ENCODE measurements at regions not wholly inside any gene's neighbourhood (a gene's known extent, or its start where the extent isn't known, plus 50 kb on each side); places are given as distances from the start of the nearest gene placed in this dataset.

DNA sequence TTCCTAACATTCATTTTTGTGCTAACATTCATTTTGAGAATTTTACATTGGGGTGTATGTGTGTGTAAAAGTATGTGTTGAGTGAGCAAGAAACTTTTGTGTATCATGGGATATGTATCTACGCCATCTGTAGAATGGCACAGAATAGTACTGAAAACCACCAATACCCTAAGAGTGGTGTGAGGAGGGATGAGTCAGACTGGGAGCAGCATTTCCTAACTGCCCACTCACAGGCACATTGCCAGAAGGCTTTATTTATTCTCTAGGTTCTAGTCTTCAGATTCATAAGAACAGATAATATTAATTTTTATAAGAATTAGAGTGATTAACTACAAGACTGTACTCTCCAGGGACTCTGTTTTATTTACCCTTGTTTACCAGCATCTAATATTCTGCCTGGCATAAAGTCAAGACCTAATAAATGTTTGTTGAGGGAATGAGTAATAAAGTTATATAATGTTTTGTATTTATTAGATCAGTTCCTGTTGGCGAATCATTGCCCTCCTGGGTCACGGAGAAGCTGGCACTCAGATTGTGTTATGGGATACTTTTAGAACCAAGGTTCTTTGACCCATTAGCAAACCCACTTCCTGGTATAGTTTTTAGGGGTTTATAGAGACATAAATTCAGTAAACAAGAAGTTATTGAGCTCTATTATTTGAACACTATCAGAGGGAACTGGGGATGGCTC, 159.1 kb upstream of the PPP2R2B start (continued):
- TF ChIP-seq TAF1 (conservative IDR thresholded peaks at IDR 0.05), result no peak
- TF ChIP-seq GABPA (IDR thresholded peaks at IDR 0.05 in 1 of 2, conservative IDR thresholded peaks at IDR 0.05 in 1 of 2), result no peak

DNA sequence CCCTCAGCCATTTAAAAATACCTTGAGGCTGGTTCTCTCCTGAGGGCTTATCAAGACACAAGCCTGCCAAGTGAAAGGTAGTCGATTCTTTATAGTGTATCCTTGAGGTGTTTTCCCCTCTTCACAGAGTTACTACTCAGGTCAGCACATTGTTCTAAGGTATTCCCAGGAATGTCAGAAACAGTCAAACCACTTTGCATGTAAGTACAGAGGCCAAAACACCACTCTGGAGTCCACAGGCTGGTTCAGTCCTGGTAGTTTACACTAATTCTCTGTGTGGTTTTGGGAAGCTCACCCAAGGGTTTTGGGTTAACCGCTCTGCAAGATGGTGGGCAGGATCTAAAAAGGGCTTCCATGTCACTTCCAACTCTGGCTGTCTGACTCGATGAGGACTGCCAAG, 162.3 kb upstream of the PPP2R2B start:
- peaks cover 0 to 10% (median 0%) of the 10 kb centered on the region in 4 donors for H3K27me3 ChIP-seq (ENCODE audit: control insufficient read depth in 4 of 4, insufficient read depth in 4 of 4, low read length in 3 of 4)
- H3K27ac ChIP-seq (ENCODE audit: low read depth in 1 of 2, low read length in 2 of 2), result no peak overlapping the region
- H3K4me1 ChIP-seq (ENCODE audit: control insufficient read depth in 4 of 4, insufficient read depth in 4 of 4, low read length in 3 of 4), result no peaks in the 10 kb centered on the region
- H3K36me3 ChIP-seq (ENCODE audit: control insufficient read depth in 4 of 4, insufficient read depth in 3 of 4, low read depth in 1 of 4, low read length in 3 of 4), result no peaks in the 10 kb centered on the region
- DNase-seq (ENCODE audit: low spot score), result no peak
- no peak overlapping the region for H3K9ac ChIP-seq (ENCODE audit: low read depth in 1 of 2, low read length in 2 of 2)
- no peak for TF ChIP-seq RXRA (IDR thresholded peaks at IDR 0.05)
- TF ChIP-seq GABPA (IDR thresholded peaks at IDR 0.05 in 1 of 2, conservative IDR thresholded peaks at IDR 0.05 in 1 of 2), result no peak
- no peak for TF ChIP-seq JUND (IDR thresholded peaks at IDR 0.05)
- TF ChIP-seq NR2F2 (IDR thresholded peaks at IDR 0.05), result no peak
- no peak for TF ChIP-seq HNF4A (conservative IDR thresholded peaks at IDR 0.05)
- TF ChIP-seq FOXA2 (IDR thresholded peaks at IDR 0.05), result no peak
- TF ChIP-seq SP1 (IDR thresholded peaks at IDR 0.05), result no peak
- no peak for TF ChIP-seq EGR1 (IDR thresholded peaks at IDR 0.05; ENCODE audit: low read depth in 2 of 2)
- no peak for TF ChIP-seq RAD21 (IDR thresholded peaks at IDR 0.05)
- TF ChIP-seq, protein P1, sequence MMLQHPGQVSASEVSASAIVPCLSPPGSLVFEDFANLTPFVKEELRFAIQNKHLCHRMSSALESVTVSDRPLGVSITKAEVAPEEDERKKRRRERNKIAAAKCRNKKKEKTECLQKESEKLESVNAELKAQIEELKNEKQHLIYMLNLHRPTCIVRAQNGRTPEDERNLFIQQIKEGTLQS (IDR thresholded peaks at IDR 0.05), result no peak
- TF ChIP-seq, protein P2, sequence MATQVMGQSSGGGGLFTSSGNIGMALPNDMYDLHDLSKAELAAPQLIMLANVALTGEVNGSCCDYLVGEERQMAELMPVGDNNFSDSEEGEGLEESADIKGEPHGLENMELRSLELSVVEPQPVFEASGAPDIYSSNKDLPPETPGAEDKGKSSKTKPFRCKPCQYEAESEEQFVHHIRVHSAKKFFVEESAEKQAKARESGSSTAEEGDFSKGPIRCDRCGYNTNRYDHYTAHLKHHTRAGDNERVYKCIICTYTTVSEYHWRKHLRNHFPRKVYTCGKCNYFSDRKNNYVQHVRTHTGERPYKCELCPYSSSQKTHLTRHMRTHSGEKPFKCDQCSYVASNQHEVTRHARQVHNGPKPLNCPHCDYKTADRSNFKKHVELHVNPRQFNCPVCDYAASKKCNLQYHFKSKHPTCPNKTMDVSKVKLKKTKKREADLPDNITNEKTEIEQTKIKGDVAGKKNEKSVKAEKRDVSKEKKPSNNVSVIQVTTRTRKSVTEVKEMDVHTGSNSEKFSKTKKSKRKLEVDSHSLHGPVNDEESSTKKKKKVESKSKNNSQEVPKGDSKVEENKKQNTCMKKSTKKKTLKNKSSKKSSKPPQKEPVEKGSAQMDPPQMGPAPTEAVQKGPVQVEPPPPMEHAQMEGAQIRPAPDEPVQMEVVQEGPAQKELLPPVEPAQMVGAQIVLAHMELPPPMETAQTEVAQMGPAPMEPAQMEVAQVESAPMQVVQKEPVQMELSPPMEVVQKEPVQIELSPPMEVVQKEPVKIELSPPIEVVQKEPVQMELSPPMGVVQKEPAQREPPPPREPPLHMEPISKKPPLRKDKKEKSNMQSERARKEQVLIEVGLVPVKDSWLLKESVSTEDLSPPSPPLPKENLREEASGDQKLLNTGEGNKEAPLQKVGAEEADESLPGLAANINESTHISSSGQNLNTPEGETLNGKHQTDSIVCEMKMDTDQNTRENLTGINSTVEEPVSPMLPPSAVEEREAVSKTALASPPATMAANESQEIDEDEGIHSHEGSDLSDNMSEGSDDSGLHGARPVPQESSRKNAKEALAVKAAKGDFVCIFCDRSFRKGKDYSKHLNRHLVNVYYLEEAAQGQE (IDR thresholded peaks at IDR 0.05), result no peak
- no peak for TF ChIP-seq YY1 (IDR thresholded peaks at IDR 0.05)
- TF ChIP-seq, protein P3, sequence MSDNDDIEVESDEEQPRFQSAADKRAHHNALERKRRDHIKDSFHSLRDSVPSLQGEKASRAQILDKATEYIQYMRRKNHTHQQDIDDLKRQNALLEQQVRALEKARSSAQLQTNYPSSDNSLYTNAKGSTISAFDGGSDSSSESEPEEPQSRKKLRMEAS (IDR thresholded peaks at IDR 0.05), result no peak
- TF ChIP-seq FOXA1 (IDR thresholded peaks at IDR 0.05), result no peak
- TF ChIP-seq, protein P4, sequence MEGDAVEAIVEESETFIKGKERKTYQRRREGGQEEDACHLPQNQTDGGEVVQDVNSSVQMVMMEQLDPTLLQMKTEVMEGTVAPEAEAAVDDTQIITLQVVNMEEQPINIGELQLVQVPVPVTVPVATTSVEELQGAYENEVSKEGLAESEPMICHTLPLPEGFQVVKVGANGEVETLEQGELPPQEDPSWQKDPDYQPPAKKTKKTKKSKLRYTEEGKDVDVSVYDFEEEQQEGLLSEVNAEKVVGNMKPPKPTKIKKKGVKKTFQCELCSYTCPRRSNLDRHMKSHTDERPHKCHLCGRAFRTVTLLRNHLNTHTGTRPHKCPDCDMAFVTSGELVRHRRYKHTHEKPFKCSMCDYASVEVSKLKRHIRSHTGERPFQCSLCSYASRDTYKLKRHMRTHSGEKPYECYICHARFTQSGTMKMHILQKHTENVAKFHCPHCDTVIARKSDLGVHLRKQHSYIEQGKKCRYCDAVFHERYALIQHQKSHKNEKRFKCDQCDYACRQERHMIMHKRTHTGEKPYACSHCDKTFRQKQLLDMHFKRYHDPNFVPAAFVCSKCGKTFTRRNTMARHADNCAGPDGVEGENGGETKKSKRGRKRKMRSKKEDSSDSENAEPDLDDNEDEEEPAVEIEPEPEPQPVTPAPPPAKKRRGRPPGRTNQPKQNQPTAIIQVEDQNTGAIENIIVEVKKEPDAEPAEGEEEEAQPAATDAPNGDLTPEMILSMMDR (IDR thresholded peaks at IDR 0.05; ENCODE audit: low read depth, low read length, missing input control), result no peak
- no peak for TF ChIP-seq HNF4G (IDR thresholded peaks at IDR 0.05)
- no peak for TF ChIP-seq TAF1 (conservative IDR thresholded peaks at IDR 0.05)
- 76% methylated on average over 3 of the region's 3 CpGs for WGBS
- H3K4me3 ChIP-seq (ENCODE audit: low read depth in 1 of 3, low read length in 3 of 3), result no peak overlapping the region
- H3K9me3 ChIP-seq (ENCODE audit: control insufficient read depth in 4 of 4, low read length in 3 of 4), result no peaks in the 10 kb centered on the region
